Activated CD4-positive, alpha-beta T cell treated with anti-CD3 and anti-CD28 coated beads, Interleukin-2, amount 50 U/mL, for 48 hours (primary cell): ENCODE measurements at regions not wholly inside any gene's neighbourhood (a gene's known extent, or its start where the extent isn't known, plus 50 kb on each side); places are given as distances from the start of the nearest gene placed in this dataset.
"Not testable (repeated sequence)": the region's sequence is repeated elsewhere in the genome, so short reads cannot be mapped to it uniquely, and the experiment has no call there.

Experiments used
- DNase-seq, 2 experiments: peaks; one replicate each; pipeline ENCODE4 v3.0.0-alpha.2; 2020

DNA sequence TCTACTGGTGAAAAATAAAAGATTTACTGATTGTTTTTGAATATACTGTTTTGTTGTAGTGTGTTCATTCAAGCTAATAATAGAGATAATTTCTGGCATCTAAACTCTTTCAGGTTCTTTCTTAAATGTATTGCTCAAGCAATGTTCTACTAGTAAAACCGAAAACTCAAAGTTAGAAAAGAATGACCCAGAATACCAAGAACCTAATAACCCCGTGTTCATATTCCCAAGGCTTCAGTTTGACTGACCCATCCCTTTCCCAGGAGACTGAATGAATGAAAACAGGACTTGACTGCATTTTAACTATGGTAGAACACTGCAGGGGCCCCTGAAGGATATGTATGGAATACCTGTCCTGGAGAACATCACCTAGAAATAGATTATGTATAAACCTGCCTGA is 375.3 kb downstream of the MAFB start:
- DNase-seq: no peak

DNA sequence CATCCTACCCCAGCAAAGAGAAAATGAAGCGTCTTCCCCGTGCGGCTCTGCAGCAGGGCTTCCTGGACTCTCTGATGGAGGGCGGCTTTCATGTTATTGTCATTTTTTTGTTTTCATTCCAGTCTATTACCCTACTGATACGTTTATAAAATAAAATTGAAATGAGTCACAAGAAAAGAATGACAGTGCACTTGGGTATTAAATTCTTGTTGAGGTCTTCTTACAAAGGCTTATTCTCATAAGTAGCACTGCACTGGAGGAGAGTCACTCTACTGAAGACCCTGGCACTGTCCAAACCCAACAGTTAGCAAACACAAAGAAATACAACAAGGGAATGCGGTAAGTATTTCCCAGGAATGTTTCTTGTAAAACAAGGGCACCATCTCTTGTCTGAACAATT is 379.3 kb downstream of the MAFB start:
- DNase-seq: no peak

DNA sequence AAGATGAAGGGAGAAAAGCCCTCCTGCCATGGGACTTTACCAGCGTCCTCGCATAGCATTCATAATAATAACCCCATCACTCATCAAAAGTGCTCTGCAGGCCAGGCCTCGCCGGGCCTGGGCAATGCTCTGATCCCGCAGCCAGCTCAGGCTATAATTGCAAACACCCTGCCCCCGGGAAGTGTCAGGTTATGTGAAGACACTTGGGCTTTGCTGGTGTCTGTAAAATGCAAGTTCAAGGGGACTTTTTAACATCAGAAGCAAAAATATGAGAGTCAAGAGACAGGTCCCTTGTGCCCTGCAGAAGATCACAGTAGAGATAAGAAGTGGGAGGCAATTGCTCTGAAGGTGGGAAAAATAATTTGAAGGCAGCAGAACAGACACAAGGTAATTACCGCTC is 381.0 kb downstream of the MAFB start:
- no peak for DNase-seq

DNA sequence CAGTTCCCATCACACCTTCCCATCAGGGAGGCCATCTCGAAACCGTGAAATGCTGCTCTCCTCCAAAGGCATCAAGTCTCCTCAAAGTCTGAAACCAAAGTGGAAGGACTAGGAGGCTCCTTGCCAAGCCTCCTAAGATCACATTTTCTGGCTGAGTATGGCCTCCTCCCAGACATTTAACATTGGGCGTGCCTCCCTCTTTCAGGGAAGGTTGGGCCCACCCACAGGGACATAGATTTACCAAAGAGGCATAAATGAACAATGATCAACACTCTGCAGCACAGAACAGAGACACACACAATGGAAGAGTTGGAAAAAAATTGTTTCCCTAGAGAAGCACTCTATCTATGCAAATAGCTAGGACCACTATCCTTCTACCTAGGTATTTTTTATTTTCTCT is 381.8 kb downstream of the MAFB start:
- no peak for DNase-seq

DNA sequence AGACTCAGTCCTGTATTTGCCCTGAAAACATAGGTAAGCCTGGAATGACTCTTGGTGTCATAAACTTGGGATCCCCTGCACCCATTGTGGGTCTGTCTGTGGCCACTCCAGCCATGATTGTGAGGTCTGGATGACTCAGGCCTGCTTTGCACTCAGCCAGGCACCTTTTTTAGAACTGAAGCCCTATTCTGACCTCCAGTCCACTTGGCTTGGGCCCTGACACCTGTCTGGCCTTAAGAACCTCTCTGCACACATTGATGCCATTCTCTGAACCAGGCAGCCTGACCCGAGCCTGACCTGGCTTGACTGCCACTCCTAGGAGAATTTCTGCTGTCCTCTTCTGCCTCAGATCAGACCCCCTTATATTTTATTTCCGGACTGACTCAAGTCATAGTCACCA is 383.7 kb downstream of the MAFB start:
- DNase-seq: no peak

DNA sequence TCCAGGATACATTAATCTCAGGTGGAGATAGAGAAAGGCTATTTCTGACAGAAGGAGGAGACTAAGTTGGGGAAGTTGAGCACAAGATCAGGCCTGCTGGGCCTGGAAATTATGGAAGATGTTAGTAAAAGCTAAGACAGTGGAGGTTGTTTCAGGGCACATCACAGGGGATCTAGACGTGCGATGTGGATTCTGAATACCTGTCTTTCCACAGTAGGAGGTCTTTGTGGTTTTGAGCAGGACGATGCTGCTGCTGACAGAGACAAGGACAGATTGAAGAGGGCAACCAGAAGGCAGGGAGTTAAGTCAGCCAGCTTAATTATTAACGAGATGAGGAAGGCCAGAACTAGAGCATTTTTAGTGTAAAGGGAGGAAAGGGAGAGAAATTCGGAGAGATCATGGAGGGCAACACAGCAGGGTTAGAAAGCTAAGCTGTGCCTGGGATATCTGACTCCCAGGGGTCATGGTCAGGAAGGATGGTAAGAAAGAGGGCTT is 384.9 kb downstream of the MAFB start:
- DNase-seq: no peak

DNA sequence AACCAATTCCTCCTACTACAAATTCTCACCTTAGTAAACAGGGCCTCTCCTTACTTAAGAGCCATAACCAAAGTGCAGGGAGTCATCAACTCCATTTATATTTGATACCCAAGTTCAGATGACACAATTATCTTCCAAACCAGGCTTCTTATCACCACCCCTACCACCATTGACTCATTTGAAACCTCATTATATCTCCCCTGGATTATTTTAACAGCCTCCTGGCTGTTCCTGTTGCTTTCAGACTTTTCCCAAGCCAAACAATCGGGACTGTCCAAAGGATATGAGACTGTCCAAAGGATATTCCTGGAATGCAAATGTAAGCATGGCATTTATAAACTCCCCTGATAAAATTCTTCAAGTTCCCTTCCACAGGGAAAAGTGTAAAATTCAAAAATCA is 394.3 kb downstream of the MAFB start:
- DNase-seq: no peak

DNA sequence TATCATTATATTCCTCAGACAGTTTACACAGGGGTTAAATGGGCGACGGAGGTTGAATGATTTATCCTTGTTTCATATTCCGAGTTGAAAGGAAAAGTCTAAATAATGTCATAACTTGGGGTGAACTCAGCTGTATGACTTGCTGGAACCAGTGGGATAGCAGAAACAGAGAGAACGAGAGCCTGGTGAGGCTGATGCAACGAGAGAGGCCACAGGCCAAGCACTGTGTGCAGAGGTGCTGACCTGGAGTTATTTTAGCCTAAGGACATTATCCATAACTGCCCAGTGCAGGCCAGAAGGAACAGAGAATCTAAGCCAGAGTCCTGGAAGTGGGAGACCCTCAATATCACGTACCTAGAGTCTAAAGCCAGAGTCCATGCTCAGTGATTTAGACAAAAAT is 394.9 kb downstream of the MAFB start:
- no peak for DNase-seq

DNA sequence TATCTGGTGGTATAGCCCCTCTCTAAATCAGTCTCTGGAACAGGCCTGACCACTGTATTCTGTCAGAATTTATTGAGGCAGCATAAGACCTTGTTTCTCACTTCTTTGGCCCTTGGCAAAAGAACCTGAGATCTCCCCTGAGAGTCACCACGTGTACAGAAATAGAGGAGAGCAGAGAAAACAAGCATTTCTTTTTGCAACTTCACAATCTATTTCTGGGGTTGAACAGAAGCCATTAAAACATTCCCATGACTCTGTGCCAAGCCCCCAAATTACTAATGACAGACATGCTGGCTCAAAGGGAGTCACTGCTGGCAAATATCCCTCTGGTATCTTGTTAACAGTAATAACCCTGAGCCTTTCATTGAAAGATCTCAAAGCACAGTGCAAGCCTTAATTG is 395.3 kb downstream of the MAFB start:
- no peak for DNase-seq

DNA sequence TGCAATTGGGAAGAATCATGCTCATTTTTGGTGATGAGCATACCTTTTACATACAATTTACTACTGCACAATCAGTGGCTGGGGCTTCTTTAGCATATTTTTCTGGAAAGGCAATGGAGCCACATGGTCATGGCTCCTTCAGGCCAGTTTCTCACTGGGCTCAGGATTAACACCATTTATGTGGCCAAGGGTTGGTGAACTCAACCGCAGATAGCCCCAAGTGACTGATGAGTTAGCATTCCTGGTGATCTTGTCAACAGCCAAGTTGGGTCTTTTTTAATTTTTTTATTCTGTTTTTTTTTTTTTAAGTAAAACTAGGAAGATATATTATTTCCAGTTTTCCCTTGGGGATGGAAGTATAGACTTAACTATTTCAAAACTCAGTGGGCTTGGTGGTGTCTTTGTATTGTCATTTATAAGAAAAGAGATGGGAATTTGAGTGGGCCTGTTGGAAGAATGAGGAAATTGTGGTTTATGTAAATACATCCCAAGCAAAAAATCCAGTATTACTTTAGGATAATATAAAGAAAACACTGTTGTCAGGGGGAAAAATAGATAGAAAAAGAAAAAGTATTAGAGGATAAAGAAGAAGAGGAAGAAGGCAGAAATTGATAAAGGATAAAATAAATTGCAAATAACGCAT is 397.4 kb downstream of the MAFB start:
- DNase-seq: no peak

DNA sequence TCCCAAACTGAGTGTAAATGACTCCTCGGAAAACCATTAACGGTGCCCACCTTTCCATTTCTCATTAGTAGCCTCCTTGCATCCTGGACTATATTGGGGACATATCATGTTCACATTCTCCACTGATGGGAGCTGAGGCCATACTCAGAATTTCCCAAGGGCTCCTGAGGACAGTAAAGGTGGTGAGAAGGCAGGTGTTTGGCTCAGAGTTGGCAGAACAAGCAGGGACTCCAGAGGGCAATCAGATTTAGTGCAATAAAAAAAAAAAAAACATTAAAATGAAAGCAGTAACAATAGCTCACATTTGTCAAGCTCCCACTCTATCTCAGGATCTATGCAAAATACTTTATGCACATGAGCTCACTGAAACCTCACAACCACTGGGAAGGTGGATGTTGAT is 401.4 kb downstream of the MAFB start:
- DNase-seq: no peak

DNA sequence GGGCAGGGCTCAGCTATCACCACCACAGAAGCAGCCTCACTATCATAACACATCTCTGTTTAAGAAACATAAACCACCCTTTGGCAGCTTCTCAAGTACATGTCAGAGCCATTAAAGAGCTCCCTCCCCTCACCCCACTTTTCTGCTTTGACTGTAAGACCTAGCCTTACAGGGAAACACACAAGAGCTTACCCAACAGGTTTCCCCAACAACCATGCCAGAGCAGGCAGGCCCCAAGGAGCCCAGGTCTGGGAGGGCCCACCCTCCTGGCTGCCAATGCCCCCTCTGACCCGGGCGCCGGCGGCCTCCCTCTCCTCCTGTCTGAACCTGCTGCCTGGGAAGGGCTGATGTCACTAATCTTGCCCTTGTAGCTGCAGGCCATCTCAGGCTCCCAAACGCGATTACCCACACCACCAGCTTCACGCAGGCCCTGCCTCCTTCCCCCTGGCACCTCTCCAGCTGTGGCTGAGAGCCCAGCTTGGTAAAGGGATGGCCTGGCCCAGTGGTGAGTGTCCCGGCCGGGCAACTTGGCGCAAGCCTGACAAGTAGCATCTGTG is 402.0 kb downstream of the MAFB start:
- DNase-seq: no peak

DNA sequence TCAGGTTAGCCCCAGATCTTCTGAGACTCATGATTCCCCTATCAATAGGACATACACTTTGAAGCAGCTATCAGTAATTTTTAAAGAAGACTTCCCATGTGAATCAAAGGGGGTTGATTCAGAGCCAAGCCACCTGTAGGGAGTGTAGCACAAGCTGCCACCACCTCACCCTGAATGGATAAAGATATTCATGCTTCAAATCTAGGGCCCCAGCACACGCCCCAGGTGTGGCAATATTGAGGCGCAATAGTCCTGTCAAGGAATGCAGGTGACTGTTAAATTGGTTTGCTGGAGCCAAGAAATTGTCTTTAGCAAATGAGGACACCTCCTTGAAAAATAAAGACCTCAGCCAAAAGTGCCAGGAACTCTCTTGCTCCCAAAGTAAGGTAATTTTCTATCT is 404.4 kb downstream of the MAFB start:
- no peak for DNase-seq

DNA sequence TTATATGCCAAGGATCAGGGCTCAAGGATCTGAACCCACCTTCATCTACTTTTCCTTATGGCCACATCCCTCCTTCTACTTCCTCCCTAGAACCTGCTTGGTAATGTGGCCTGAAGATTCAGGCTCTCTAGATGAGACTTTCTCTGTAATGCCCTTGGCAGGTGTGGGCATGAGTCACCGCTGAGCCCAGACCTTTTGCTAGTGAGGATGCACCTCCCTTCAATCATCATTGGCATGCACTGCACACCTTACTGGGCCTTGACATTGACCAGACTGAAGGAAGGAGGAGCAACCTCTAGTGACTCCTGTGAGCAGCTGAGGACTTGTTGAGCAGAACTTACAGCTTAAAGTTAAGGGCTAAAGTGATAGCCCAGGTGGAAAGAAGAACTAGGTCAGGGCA is 405.3 kb downstream of the MAFB start:
- DNase-seq: no peak

DNA sequence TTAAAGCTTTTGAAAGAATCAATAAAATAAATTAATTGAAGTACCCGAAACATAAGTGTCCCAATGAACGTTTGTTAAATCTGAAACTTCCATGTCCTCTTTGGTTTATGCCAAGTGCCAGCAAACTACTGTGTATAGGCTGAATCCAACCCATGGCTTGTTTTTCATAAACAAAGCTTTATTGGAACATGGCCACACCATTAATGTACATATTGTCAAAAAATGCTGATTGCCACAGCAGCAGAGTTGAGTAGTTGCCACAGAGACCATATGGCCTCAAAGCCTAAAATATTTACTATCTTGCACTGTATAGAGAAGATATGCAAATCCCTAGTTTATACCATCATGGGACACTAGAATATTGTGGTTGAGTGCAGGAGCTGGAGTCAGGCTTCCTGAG is 406.1 kb downstream of the MAFB start:
- DNase-seq: no peak

DNA sequence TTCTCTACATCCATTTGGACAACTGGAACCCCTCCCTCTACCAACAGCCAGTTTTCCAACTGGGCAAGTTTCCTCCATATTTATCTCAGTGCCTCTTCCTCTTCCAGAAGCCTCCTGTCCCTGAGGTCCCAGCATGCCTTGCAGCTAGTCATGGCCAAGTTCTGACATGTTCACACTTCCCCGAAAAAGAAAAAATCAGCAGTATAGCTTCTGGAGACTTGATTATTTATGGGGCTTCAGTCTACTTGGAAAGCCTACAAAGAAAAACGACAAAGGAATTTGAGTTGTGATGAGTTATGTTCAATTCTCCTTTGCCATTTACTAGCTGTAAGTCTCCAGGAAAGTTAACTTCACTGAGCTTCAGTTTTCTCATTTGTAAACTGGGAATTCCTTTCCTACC is 406.5 kb downstream of the MAFB start:
- DNase-seq: no peak

DNA sequence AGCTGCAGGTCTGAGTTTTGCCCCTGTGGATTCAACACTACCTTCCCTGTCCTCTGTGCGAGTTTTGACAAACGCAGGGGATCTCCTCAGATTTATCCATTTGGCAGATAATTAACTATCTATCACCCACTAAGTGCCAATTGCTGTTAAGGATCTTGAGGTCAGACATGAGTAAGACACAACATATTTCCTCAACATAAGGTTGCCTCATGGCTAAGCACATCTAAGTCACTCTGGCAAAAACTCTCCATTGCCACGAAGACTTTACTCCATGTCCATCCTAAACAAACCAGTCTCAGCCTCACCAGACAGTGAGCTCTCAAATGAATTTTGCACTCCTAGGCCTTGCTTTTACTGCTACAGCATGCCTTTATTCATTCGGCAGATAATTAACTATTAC is 408.4 kb downstream of the MAFB start:
- no peak for DNase-seq

DNA sequence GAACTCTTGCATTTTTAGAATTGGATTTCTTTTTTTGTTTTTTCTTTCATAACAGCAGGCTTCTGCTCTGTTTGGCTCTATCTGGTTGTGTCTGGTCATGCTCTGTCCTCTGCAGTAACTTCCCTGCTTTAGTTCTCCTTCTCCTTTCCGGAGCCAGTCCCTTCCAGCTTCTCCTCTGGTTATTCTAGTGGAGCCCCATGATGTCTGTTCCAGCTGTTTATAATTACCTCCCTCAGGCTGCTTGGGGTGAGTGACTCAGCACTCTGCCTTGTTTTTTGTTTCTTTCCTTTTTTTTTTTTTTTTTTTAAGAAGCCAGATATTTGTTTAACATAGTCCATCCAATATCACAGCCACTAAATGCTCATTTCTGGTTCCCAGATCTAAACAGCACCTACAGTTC is 409.6 kb downstream of the MAFB start:
- no peak for DNase-seq

DNA sequence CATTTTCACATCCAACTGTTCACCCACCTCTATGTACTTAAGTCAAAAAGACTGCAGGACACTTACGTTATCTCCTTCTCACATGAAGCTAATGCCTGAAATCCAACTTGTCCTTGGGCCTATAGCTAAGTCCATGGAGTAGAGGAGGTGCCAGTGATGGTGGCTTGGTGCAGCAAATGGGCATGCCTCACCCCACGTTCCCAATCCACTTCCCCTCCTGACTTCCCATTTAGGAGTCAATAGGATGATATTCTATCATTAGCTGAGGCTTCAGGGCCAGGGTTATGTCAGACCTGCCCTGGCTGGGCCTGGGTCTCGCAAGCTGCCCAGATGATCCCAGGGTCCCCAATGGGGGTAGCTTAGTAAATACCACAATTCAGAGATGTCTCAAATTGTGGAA is 410.4 kb downstream of the MAFB start:
- DNase-seq: no peak

DNA sequence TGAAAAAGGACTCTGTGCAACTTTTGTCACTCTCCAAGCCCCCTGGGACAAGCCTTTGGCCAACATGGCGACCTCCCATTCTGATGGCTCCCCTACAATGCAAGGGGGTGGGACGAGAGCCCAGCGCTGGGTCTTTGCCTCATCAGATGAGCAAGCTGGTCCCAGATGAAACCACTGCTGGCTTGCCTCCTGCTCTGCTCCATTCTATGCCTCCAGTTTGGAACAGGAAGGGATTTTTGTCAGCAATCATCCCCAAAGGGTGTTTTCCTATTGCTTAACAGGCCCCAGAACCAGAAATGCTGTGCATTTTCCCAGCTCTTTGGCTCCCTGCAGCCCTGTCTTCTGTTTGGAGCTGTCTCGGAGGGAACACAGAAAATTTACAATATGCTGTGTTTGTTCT is 412.7 kb downstream of the MAFB start:
- DNase-seq: no peak

DNA sequence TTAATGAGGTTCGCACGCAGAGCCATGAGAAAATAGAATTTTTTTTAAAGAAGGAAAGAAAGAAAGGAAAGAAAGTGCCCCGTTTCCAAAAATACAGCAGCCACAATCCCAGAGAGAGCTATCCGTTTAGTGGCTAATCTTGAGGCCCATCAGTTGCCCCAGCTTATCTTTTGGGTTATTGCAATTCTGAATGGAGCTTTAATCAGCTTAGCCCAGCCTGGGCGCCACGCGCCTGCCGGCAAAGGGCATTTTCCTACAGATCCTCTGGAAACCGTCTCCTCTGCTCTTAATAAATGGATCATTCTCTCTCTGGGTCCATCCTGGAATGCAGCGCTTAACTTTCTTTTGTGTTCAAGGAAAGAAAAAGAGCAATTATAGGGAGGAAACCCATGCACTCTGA is 413.3 kb downstream of the MAFB start:
- DNase-seq: no peak

DNA sequence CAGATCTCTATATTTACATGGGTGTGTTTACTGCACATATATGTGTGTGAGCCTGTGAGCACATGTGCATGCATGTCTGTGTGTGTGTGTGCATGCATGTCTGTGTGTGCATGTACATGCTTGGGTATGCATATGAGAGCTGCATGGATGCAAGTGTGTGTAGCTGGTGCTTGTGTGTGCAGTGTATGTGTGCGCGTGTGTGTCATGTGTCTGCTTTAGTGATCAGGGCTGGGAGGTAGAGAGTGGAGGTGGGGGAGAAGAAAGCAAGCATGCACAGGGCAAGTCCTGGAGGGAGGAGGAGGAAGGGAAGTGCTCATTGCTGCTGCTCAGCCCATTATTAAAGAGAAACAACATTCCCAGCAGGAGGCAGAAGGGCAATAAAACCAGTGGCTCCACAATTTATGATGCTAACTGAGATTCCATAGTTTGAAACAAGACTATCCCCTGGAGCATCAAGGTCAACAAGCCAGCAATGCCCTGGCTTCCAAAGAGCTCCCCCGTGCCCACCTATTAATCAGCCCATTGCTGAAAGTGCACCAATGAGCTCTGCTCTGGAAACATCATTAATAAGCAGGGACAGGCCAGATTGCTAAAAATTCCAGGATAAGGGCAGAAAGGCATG is 414.0 kb downstream of the MAFB start:
- DNase-seq: no peak

DNA sequence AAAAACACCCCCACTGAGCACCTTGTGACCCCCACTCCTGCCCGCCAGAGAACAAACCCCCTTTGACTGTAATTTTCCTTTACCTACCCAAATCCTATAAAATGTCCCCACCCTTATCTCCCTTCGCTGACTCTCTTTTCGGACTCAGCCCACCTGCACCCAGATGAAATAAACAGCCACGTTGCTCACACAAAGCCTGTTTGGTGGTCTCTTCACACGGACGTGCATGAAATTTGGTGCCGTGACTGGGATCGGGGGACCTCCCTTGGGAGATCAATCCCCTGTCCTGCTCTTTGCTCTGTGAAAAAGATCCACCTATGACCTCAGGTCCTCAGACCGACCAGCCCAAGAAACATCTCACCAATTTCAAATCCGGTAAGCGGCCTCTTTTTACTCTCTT is 419.8 kb downstream of the MAFB start:
- not testable (repeated sequence) for DNase-seq

DNA sequence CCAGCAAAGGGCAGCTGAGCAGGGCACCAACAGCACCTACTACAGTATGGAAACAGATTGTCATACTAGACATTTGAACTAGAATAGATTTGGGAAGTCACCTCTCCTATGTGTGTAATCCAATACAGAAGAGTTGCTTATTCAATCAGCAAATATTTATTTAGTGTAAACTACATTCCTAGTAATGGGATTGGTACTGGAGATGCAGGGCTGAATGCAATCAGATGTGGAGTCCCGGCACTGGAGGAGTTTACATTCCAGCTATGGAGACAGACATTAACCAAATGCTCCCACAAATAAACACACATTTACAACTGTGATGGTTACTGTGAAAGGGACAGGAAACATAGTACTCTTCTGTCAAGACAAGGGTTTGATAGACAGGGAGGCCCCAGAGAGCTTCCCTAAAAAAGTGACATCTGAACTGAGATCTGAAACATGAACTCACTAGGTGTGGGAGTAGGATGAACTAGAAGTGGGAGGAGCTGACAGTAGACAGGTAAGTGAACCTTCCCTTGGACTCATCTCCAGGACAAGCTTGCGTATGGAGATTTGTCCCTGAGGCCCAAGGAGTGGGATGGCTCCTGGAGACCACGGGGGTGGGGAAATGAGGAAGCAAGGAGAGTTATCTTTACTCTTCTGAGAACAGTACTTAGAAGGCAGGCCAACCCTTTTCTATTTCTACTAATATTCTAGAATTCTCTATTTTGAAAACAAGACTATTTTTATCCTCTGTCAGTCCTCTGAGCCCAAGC is 420.5 kb downstream of the MAFB start:
- no peak for DNase-seq
